ENCODE measurements at regions not wholly inside any gene's neighbourhood (a gene's known extent, or its start where the extent isn't known, plus 50 kb on each side); places are given as distances from the start of the nearest gene placed in this dataset.

GRCh38 chr10:117669122-117669521 is 126.6 kb downstream of the EMX2 start:
- DNase-seq = no peak
- Histone ChIP-seq H3K36me3 (ENCODE audit: control insufficient read depth in 2 of 3, insufficient read depth in 3 of 3, low read length in 3 of 3) (no peaks in the 10 kb centered on the region), H3K9me3 (ENCODE audit: control insufficient read depth in 2 of 3, insufficient read depth in 1 of 3, low read length in 3 of 3) (no peaks in the 10 kb centered on the region), H3K4me1 (ENCODE audit: control insufficient read depth in 2 of 3, insufficient read depth in 2 of 3, low read depth in 1 of 3, low read length in 3 of 3) (no peaks in the 10 kb centered on the region), H3K27me3 (ENCODE audit: control insufficient read depth, insufficient read depth, low read length) (no peaks in the 10 kb centered on the region), H3K4me3 (ENCODE audit: low read length in 3 of 3) (no peak overlapping the region), H3K27ac (ENCODE audit: low read depth in 2 of 2, low read length in 2 of 2) (no peak overlapping the region), H3K9ac (ENCODE audit: low read length in 3 of 3) (no peak overlapping the region)
- TF ChIP-seq, protein P1, sequence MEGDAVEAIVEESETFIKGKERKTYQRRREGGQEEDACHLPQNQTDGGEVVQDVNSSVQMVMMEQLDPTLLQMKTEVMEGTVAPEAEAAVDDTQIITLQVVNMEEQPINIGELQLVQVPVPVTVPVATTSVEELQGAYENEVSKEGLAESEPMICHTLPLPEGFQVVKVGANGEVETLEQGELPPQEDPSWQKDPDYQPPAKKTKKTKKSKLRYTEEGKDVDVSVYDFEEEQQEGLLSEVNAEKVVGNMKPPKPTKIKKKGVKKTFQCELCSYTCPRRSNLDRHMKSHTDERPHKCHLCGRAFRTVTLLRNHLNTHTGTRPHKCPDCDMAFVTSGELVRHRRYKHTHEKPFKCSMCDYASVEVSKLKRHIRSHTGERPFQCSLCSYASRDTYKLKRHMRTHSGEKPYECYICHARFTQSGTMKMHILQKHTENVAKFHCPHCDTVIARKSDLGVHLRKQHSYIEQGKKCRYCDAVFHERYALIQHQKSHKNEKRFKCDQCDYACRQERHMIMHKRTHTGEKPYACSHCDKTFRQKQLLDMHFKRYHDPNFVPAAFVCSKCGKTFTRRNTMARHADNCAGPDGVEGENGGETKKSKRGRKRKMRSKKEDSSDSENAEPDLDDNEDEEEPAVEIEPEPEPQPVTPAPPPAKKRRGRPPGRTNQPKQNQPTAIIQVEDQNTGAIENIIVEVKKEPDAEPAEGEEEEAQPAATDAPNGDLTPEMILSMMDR (IDR thresholded peaks at IDR 0.05; ENCODE audit: borderline replicate concordance, extremely low read depth, insufficient read depth) = no peak
- FAIRE-seq = no peak
- intact Hi-C loops (cut with DNase I) = no loop called here

GRCh38 chr10:117670116-117670904 is 127.8 kb downstream of the EMX2 start:
- DNase-seq (no peak), FAIRE-seq (no peak)
- H3K9ac ChIP-seq (ENCODE audit: low read length in 3 of 3) = no peak overlapping the region
- intact Hi-C loops (cut with DNase I) = no loop called here
- no peaks in the 10 kb centered on the region for H3K36me3 ChIP-seq (ENCODE audit: control insufficient read depth in 2 of 3, insufficient read depth in 3 of 3, low read length in 3 of 3)
- no peaks in the 10 kb centered on the region for H3K27me3 ChIP-seq (ENCODE audit: control insufficient read depth, insufficient read depth, low read length)
- H3K4me1 ChIP-seq (ENCODE audit: control insufficient read depth in 2 of 3, insufficient read depth in 2 of 3, low read depth in 1 of 3, low read length in 3 of 3) = no peaks in the 10 kb centered on the region
- TF ChIP-seq, protein P1 (IDR thresholded peaks at IDR 0.05; ENCODE audit: borderline replicate concordance, extremely low read depth, insufficient read depth) = no peak
- H3K27ac ChIP-seq (ENCODE audit: low read depth in 2 of 2, low read length in 2 of 2) = no peak overlapping the region
- no peaks in the 10 kb centered on the region for H3K9me3 ChIP-seq (ENCODE audit: control insufficient read depth in 2 of 3, insufficient read depth in 1 of 3, low read length in 3 of 3)
- H3K4me3 ChIP-seq (ENCODE audit: low read length in 3 of 3) = no peak overlapping the region

DNA sequence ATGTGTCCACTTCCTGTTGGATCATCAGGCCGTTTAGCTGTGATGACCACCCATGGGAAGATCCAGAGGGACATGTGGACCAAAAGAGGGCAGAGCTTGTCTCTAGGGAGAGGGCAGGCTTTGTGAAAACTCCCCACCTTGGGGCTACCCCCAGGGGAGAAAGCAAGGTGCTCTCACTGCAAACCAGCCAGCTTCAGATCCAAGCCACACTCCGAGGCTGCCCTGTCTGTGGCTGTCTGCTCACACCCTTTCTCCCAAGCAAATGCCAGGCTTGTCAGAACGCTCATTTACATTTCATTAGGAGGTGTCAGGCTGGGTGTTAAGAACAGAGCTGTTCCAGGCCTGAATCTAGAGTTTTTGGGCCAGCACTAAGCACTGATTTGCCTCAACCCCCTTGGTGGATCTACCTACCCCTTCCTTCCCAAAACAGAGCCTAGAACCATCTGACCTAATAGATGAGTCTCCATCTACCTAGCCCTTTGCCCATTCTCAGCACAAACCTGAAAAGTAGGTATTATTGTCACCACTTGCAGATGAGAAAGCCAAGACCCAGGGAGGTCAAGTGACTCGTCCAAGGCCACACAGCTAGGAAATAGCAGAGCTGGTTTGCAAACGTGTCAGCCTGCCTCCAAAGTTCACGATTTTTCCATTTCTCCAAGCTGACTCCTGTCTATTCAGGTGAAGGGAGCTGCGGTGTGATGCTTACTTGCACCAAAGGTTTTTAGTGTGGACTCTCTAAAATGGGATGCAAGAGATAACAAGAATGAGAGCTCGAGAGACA is 130.9 kb downstream of the EMX2 start:
- no peaks in the 10 kb centered on the region for H3K27me3 ChIP-seq (ENCODE audit: control insufficient read depth, insufficient read depth, low read length)
- no peak for DNase-seq
- intact Hi-C loops (cut with DNase I) = no loop called here
- no peak overlapping the region for H3K27ac ChIP-seq (ENCODE audit: low read depth in 2 of 2, low read length in 2 of 2)
- H3K9me3 ChIP-seq (ENCODE audit: control insufficient read depth in 2 of 3, insufficient read depth in 1 of 3, low read length in 3 of 3) = no peaks in the 10 kb centered on the region
- H3K4me1 ChIP-seq (ENCODE audit: control insufficient read depth in 2 of 3, insufficient read depth in 2 of 3, low read depth in 1 of 3, low read length in 3 of 3) = no peaks in the 10 kb centered on the region
- H3K9ac ChIP-seq (ENCODE audit: low read length in 3 of 3) = no peak overlapping the region
- H3K36me3 ChIP-seq (ENCODE audit: control insufficient read depth in 2 of 3, insufficient read depth in 3 of 3, low read length in 3 of 3) = no peaks in the 10 kb centered on the region
- no peak for FAIRE-seq
- no peak overlapping the region for H3K4me3 ChIP-seq (ENCODE audit: low read length in 3 of 3)
- TF ChIP-seq, protein P1 (IDR thresholded peaks at IDR 0.05; ENCODE audit: borderline replicate concordance, extremely low read depth, insufficient read depth) = no peak
